Activated naive CD4-positive, alpha-beta T cell treated with anti-CD3 and anti-CD28 coated beads, Interleukin-2, amount 50 U/mL, for 16 hours (primary cell): ENCODE measurements at regions not wholly inside any gene's neighbourhood (a gene's known extent, or its start where the extent isn't known, plus 50 kb on each side); places are given as distances from the start of the nearest gene placed in this dataset.
"Not testable (repeated sequence)": the region's sequence is repeated elsewhere in the genome, so short reads cannot be mapped to it uniquely, and the experiment has no call there.

Experiments
- DNase-seq: peaks from one replicate; pipeline ENCODE4 v3.0.0-alpha.2; 2020

DNA sequence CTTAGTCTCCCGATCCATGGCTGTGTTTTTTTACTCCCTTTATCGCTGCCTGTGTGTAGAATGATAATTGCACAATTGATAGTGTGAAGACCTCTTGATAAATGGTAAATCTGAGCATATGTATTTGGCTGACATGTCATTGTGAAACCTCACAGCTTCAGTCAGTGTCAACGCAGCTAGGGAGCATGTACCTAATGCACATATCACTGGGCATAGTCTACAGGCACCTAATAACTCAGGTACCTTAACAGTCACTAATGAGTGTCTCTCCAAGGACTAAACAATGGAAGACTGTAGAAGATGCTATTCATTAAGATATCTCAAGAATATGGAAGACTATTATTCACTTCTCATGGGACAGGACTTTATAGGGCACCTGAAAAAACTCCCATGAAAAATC, 101.0 kb upstream of the PTPN20 start:
- not testable (repeated sequence) for DNase-seq

DNA sequence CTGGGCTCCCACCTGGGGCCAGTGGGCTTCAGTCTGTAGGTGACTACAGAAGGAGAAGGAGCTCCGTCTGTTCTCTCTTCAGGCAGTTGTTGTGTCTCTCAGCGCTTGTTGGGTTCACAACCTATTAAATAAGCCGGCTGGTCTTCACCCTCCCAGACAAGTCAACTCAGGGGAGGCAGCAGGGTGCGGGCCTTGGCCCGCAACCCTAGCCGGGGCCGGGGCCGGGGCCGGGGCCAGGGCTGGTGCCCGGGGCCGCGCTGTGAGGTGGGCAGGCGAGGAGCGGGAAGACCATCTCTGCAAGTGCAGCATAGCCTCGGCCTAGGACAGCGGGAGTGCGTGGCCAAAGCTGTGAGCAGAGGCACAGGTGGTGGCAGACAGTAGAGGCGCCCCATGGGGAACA, 95.1 kb upstream of the PTPN20 start:
- not testable (repeated sequence) for DNase-seq

GRCh38 chr10:46840393-46841050, 70.7 kb upstream of the PTPN20 start:
- DNase-seq: not testable (repeated sequence)

DNA sequence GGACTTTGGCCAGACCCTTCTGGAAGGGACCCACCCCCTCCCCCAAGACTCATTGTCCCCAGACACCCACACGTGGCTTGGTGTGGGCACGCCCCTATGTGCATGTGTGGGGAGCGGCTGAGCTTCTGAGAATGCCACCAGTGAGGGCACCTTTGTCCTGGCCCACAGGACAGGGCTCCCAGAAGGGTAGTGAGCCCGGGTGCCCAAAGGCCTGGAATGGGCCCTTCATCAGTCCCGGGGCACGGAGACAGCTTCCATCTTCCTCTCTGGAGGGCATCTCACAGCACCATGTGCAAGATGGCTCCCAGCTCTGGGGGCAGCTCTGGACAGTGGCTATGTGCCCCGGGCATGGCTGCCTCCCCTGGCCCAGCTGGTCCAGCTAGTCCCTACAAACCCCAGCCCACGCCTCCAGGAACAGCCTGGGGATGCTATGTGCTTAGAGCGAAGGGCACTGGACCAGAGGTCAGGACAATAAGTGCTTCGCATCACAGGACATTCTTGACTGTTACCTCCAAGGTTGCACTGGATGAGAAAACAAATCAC, 70.1 kb upstream of the PTPN20 start:
- DNase-seq: not testable (repeated sequence)

- not testable (repeated sequence) for DNase-seq
Observed at GRCh38 chr10:46845194-46845593, 66.0 kb upstream of the PTPN20 start.

- not testable (repeated sequence) for DNase-seq
Observed at GRCh38 chr10:46845640-46846039, 65.6 kb upstream of the PTPN20 start.

DNA sequence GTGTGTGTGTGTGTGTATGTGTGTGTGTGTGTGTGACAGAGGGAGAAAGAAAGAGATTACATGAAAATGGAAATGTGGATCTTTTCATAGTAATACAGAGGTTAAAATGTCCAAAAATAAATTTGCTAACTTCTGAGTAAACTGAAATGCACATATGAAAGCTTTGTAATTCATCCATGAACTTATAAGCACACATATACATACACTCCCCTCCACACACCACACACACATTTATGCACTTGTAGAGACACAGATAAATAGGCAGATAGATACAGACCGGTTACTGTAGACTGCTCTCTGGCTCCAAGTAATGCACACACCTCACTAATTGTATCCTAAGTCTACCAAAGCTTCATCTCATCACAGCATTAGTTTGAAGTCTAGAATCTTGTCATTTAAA, 50.5 kb upstream of the PTPN20 start:
- not testable (repeated sequence) for DNase-seq
